ENCODE measurements at regions not wholly inside any gene's neighbourhood (a gene's known extent, or its start where the extent isn't known, plus 50 kb on each side); places are given as distances from the start of the nearest gene placed in this dataset.

GRCh38 chr13:59449750-59450149, 714.0 kb downstream of the DIAPH3 start:
- Mint-ChIP-seq H3K36me3 (no peaks in the 10 kb centered on the region), H3K9me3 (no peaks in the 10 kb centered on the region), H3K27ac (no peak overlapping the region), H3K27me3 (no peaks in the 10 kb centered on the region), H3K4me1 (no peaks in the 10 kb centered on the region), H3K4me3 (no peak overlapping the region)
- DNase-seq, result no peak

GRCh38 chr13:59450229-59450628, 713.5 kb downstream of the DIAPH3 start:
- no peak for DNase-seq
- H3K36me3 Mint-ChIP-seq, result no peaks in the 10 kb centered on the region
- no peaks in the 10 kb centered on the region for H3K9me3 Mint-ChIP-seq
- no peak overlapping the region for H3K4me3 Mint-ChIP-seq
- no peaks in the 10 kb centered on the region for H3K27me3 Mint-ChIP-seq
- no peaks in the 10 kb centered on the region for H3K4me1 Mint-ChIP-seq
- H3K27ac Mint-ChIP-seq, result no peak overlapping the region

DNA sequence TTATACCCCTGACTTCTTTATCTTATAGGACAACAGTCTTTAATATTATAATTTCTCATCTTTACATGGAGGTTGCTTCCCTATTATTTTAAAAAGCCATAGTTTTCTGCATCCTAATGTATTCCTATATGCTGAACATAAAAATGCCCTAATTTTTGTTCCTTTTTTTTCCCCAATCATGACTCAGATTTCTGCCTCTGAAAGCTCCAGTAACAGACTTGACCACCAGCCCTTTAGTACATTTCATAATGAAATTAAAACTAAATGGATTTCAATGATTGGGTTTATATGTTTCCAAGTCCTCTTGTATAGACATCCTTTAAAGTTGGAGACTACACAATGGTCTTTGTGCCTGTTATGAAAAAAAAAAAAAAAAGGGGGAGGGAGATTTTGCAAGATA, 712.5 kb downstream of the DIAPH3 start:
- Mint-ChIP-seq H3K9me3 (no peaks in the 10 kb centered on the region), H3K4me1 (no peaks in the 10 kb centered on the region), H3K27ac (no peak overlapping the region), H3K27me3 (no peaks in the 10 kb centered on the region), H3K36me3 (no peaks in the 10 kb centered on the region), H3K4me3 (no peak overlapping the region)
- DNase-seq, result no peak

GRCh38 chr13:59452189-59452890, 711.4 kb downstream of the DIAPH3 start:
- no peak overlapping the region for H3K27ac Mint-ChIP-seq
- H3K9me3 Mint-ChIP-seq, result no peaks in the 10 kb centered on the region
- H3K4me1 Mint-ChIP-seq, result no peaks in the 10 kb centered on the region
- no peak for DNase-seq
- H3K4me3 Mint-ChIP-seq, result no peak overlapping the region
- H3K36me3 Mint-ChIP-seq, result no peaks in the 10 kb centered on the region
- H3K27me3 Mint-ChIP-seq, result no peaks in the 10 kb centered on the region

DNA sequence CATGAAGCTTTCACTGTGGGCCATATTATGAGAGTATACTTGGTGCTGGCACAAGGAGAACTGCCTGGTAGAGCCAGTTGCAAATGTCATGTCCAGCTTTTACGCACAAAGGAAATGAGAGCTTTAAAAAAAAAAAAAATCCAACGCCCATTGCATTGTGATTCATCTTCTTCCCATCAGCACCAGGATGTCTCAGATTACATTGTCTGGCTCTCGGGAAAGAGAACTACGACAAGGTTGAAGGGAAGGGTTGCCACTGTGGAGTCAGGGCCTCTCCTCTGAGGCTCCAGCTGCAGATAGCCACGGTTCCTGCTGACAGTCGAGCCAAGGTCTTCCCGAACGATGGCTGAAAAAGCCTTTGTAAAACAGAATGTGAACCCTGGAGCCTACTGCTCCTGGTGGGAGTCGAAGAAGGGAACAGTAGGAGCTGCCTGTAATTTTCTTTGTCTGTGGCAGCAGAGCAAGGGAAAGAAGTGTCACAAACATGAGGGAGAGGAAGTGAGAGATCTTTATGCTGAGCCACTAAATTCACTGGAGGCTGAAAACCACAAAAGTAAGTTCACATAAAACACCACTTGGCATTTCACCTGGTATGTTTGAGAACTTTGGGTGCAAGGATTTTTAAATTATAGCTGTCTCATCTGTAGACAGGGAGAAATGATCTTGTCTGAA, 704.7 kb downstream of the DIAPH3 start:
- no peak overlapping the region for H3K27ac Mint-ChIP-seq
- peaks cover 4% of the 10 kb centered on the region for H3K27me3 Mint-ChIP-seq
- H3K4me3 Mint-ChIP-seq, result no peak overlapping the region
- no peak for DNase-seq
- H3K36me3 Mint-ChIP-seq, result no peaks in the 10 kb centered on the region
- no peaks in the 10 kb centered on the region for H3K9me3 Mint-ChIP-seq
- H3K4me1 Mint-ChIP-seq, result peaks cover 9% of the 10 kb centered on the region

DNA sequence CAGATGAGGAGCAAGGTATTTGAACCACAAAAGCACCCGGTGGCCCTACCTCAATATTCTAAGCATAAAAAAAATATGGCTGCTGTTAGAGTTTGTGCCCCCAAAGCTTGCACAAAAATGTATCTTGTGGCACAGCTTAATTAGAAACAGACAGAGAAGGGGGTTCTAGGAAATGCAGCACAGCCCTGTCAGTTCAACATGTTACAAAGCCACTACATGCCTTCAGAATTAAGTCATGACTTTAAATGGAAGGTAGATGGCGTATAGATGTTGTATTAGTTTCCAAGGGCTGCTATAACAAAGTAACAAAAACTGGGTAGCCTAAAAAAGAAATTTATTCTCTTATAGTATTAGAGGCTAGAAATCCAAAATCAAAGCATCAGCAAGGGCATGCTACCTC, 703.8 kb downstream of the DIAPH3 start:
- Mint-ChIP-seq H3K4me3 (no peak overlapping the region), H3K4me1 (peaks cover 9% of the 10 kb centered on the region), H3K9me3 (no peaks in the 10 kb centered on the region), H3K27me3 (peaks cover 4% of the 10 kb centered on the region), H3K27ac (no peak overlapping the region), H3K36me3 (no peaks in the 10 kb centered on the region)
- DNase-seq, result no peak

DNA sequence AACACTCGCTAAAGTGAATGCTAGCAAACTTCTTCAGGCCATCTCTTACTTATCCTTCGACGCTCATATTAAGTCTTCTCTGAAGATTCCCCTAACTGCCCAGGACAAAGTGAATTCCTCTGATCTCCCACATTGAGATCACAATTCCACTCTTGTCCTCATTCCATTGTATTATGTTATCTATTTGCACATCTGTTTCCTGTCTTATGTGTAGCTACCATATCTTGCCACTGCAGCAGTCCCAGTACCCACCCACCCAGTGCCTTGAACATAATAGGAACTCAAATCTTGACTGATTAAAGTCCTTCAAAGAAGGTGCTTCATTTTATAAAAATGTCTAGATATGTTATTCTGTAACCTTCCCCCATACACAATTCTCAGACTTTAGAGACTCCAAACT, 702.3 kb downstream of the DIAPH3 start:
- H3K27me3 Mint-ChIP-seq, result peaks cover 4% of the 10 kb centered on the region
- no peaks in the 10 kb centered on the region for H3K9me3 Mint-ChIP-seq
- H3K27ac Mint-ChIP-seq, result no peak overlapping the region
- H3K36me3 Mint-ChIP-seq, result no peaks in the 10 kb centered on the region
- DNase-seq, result no peak
- peaks cover 9% of the 10 kb centered on the region for H3K4me1 Mint-ChIP-seq
- no peak overlapping the region for H3K4me3 Mint-ChIP-seq

DNA sequence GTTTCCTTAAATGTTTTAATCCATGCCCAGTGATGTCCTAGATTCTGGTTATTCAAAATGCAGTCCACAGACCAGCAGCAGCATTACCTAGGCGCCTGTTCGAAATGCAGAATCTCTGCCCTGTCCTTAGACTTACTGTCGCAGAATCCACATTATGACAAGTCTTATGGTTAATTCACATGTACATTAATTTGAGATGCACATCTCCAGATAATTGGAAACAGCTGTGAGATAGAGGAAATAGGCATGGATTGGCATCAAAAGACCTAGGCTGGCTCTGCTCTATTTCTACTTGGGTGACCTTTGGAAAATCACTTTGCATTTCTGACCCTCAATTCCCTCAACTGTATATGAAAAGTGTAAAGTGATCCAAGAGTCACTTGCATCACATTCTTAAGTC, 700.7 kb downstream of the DIAPH3 start:
- H3K27ac Mint-ChIP-seq, result no peak overlapping the region
- no peaks in the 10 kb centered on the region for H3K36me3 Mint-ChIP-seq
- H3K9me3 Mint-ChIP-seq, result no peaks in the 10 kb centered on the region
- H3K27me3 Mint-ChIP-seq, result peaks cover 4% of the 10 kb centered on the region
- no peak overlapping the region for H3K4me3 Mint-ChIP-seq
- DNase-seq, result no peak
- H3K4me1 Mint-ChIP-seq, result peaks cover 9% of the 10 kb centered on the region

- no peak for DNase-seq
- Mint-ChIP-seq H3K36me3 (no peaks in the 10 kb centered on the region), H3K9me3 (peaks cover 6% of the 10 kb centered on the region), H3K4me1 (no peaks in the 10 kb centered on the region), H3K27me3 (peaks cover 4% of the 10 kb centered on the region), H3K27ac (no peak overlapping the region), H3K4me3 (no peak overlapping the region)
These were observed 698.8 kb downstream of the DIAPH3 start for GRCh38 chr13:59464926-59465325.

DNA sequence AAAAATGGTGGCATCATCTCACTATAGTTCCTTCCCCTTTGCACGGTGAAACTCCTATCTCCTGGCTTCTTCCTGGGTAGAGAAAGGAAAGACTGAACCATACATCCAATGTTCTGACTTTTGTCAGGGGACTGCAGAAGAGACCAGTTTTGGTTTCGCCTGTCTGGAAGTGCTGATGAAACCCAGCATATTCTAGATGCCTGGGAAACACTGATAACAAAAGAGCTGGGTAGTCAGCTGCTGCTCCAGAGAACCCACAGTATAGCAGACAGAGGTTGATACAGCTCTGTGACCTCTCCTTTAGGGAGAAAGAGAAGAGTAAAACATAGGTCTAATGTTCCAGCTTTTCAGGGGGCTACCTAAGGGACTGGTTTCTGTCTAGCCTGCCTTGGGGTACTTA, 695.3 kb downstream of the DIAPH3 start:
- H3K27ac Mint-ChIP-seq, result no peak overlapping the region
- no peak overlapping the region for H3K4me3 Mint-ChIP-seq
- peaks cover 1% of the 10 kb centered on the region for H3K27me3 Mint-ChIP-seq
- H3K4me1 Mint-ChIP-seq, result no peaks in the 10 kb centered on the region
- no peak for DNase-seq
- H3K9me3 Mint-ChIP-seq, result peaks cover 6% of the 10 kb centered on the region
- no peaks in the 10 kb centered on the region for H3K36me3 Mint-ChIP-seq

GRCh38 chr13:59471106-59471505, 692.6 kb downstream of the DIAPH3 start:
- Mint-ChIP-seq H3K36me3 (no peaks in the 10 kb centered on the region), H3K9me3 (peaks cover 6% of the 10 kb centered on the region), H3K27me3 (no peaks in the 10 kb centered on the region), H3K27ac (no peak overlapping the region), H3K4me3 (no peak overlapping the region), H3K4me1 (peaks cover 3% of the 10 kb centered on the region)
- DNase-seq, result no peak

DNA sequence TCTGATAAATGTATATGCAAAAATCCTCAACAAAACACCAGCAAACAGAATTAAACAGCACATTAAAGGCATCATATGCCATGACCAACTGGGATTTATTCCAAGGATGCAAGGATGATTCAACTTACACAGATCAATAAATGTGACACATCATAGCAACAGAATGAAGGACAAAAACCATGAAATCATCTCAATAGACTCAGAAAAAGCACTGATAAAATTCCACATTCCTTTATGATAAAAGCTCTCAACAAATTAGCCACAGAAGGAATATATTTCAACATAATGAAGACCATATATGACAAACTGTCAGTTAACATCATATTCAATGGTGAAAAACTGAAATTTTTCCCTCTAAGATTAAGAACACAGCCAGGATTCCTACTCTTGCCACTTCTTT, 691.6 kb downstream of the DIAPH3 start:
- Mint-ChIP-seq H3K4me3 (no peak overlapping the region), H3K9me3 (peaks cover 6% of the 10 kb centered on the region), H3K4me1 (peaks cover 3% of the 10 kb centered on the region), H3K27me3 (no peaks in the 10 kb centered on the region), H3K36me3 (no peaks in the 10 kb centered on the region), H3K27ac (no peak overlapping the region)
- no peak for DNase-seq

GRCh38 chr13:59474696-59475095, 689.0 kb downstream of the DIAPH3 start:
- H3K27ac Mint-ChIP-seq, result no peak overlapping the region
- H3K36me3 Mint-ChIP-seq, result no peaks in the 10 kb centered on the region
- no peaks in the 10 kb centered on the region for H3K27me3 Mint-ChIP-seq
- H3K4me1 Mint-ChIP-seq, result peaks cover 3% of the 10 kb centered on the region
- no peak overlapping the region for H3K4me3 Mint-ChIP-seq
- no peak for DNase-seq
- H3K9me3 Mint-ChIP-seq, result no peaks in the 10 kb centered on the region

DNA sequence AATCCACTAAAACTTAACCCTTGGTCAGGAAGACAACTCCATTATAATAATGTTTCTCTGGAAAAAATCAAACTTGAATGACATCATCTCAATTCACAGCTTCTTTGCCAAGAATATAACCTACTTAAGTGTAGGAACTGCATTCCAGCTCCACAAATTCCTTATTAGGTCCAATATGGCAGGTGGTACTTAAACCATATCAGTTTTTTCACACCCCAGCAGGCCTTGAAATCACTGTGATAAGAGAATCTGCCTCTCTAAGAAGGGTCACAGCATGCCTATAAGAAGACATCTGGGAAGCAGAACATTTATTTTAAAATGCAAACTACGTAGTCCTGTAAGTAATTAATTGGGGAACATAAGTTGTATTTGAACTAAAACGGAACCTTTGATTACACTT, 687.8 kb downstream of the DIAPH3 start:
- H3K9me3 Mint-ChIP-seq, result no peaks in the 10 kb centered on the region
- H3K36me3 Mint-ChIP-seq, result no peaks in the 10 kb centered on the region
- H3K27ac Mint-ChIP-seq, result no peak overlapping the region
- DNase-seq, result no peak
- H3K27me3 Mint-ChIP-seq, result no peaks in the 10 kb centered on the region
- H3K4me3 Mint-ChIP-seq, result no peak overlapping the region
- H3K4me1 Mint-ChIP-seq, result peaks cover 3% of the 10 kb centered on the region

DNA sequence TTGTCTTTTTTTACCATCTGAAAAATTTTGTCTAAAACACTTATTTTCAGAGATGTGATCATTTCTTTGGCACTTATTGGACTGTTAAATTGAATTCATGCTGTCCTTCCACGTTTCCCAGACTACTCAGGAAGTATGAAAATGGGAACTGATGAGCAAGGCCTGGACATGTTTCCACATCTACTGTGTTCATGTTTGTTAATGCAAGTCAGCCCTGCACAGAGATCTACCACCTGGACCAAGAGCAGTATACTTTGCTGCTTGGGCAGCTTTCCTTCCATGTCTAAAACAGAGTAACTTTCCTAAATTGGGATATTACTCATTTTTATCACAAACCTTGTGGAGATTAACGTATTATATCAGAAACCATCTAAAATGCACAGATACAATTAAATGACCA, 687.4 kb downstream of the DIAPH3 start:
- no peaks in the 10 kb centered on the region for H3K9me3 Mint-ChIP-seq
- H3K36me3 Mint-ChIP-seq, result no peaks in the 10 kb centered on the region
- no peaks in the 10 kb centered on the region for H3K27me3 Mint-ChIP-seq
- DNase-seq, result no peak
- H3K27ac Mint-ChIP-seq, result no peak overlapping the region
- H3K4me1 Mint-ChIP-seq, result peaks cover 3% of the 10 kb centered on the region
- H3K4me3 Mint-ChIP-seq, result no peak overlapping the region

GRCh38 chr13:59477011-59477410, 686.7 kb downstream of the DIAPH3 start:
- no peak overlapping the region for H3K27ac Mint-ChIP-seq
- H3K4me3 Mint-ChIP-seq, result no peak overlapping the region
- H3K9me3 Mint-ChIP-seq, result no peaks in the 10 kb centered on the region
- peaks cover 3% of the 10 kb centered on the region for H3K4me1 Mint-ChIP-seq
- H3K36me3 Mint-ChIP-seq, result no peaks in the 10 kb centered on the region
- no peak for DNase-seq
- no peaks in the 10 kb centered on the region for H3K27me3 Mint-ChIP-seq
